Mucosa of rectum (tissue), 2 donors: ENCODE measurements at regions not wholly inside any gene's neighbourhood (a gene's known extent, or its start where the extent isn't known, plus 50 kb on each side); places are given as distances from the start of the nearest gene placed in this dataset.
"Not testable (repeated sequence)": the region's sequence is repeated elsewhere in the genome, so short reads cannot be mapped to it uniquely, and the experiment has no call there.

Experiments used
- H3K27ac ChIP-seq, 2 donors: one replicate each; pipeline ENCODE4 v1.7.0; 2013; ENCODE audit warnings: inconsistent platforms in 2 of 2, low read depth in 2 of 2, low read length in 2 of 2
- H3K27me3 ChIP-seq, 2 donors: one replicate each; pipeline ENCODE4 v1.7.0; 2013; ENCODE audit warnings: low read length in 2 of 2; ENCODE audit not compliant: control insufficient read depth in 2 of 2, insufficient read depth in 2 of 2
- H3K36me3 ChIP-seq, 2 donors: one replicate each; pipeline ENCODE4 v1.7.0; 2013; ENCODE audit warnings: low read length in 2 of 2; ENCODE audit not compliant: control insufficient read depth in 2 of 2, insufficient read depth in 2 of 2
- H3K4me1 ChIP-seq, 2 donors: one replicate each; pipeline ENCODE4 v1.7.0; 2013; ENCODE audit warnings: low read length in 2 of 2, mild to moderate bottlenecking in 1 of 2; ENCODE audit not compliant: control insufficient read depth in 2 of 2, insufficient read depth in 2 of 2
- H3K4me3 ChIP-seq, 2 donors: one replicate each; pipeline ENCODE4 v1.7.0; 2013; ENCODE audit warnings: low read length in 2 of 2
- H3K9ac ChIP-seq, 2 donors: one replicate each; pipeline ENCODE4 v1.7.0; 2013; ENCODE audit warnings: low read length in 2 of 2, low read depth in 1 of 2, mild to moderate bottlenecking in 1 of 2
- H3K9me3 ChIP-seq, 2 donors: one replicate each; pipeline ENCODE4 v1.7.0; 2013; ENCODE audit warnings: low read length in 2 of 2; ENCODE audit not compliant: control insufficient read depth in 2 of 2
- donor health status: healthy.
- donor health status: Normal muscosa, but diverticular disease.

- Histone ChIP-seq H3K27me3 (no peaks in the 10 kb centered on the region), H3K4me1 (no peaks in the 10 kb centered on the region), H3K36me3 (no peaks in the 10 kb centered on the region), H3K9ac (no peak overlapping the region), H3K9me3 (no peaks in the 10 kb centered on the region), H3K27ac (no peak overlapping the region), H3K4me3 (no peak overlapping the region)
Observed at GRCh38 chr5:162641142-162641813, 573.7 kb downstream of the GABRG2 start.

- no peaks in the 10 kb centered on the region for H3K4me1 ChIP-seq
- H3K36me3 ChIP-seq, result no peaks in the 10 kb centered on the region
- no peaks in the 10 kb centered on the region for H3K27me3 ChIP-seq
- peaks cover 0 to 3% of the 10 kb centered on the region in 2 donors for H3K9me3 ChIP-seq
- no peak overlapping the region for H3K9ac ChIP-seq
- H3K27ac ChIP-seq, result no peak overlapping the region
- no peak overlapping the region for H3K4me3 ChIP-seq
Observed at GRCh38 chr5:162654661-162655405, 587.3 kb downstream of the GABRG2 start.

GRCh38 chr5:162657076-162657475 is 589.5 kb downstream of the GABRG2 start:
- Histone ChIP-seq H3K27me3 (no peaks in the 10 kb centered on the region), H3K4me1 (no peaks in the 10 kb centered on the region), H3K27ac (no peak overlapping the region), H3K9ac (no peak overlapping the region), H3K4me3 (no peak overlapping the region), H3K9me3 (no peaks in the 10 kb centered on the region), H3K36me3 (no peaks in the 10 kb centered on the region)

GRCh38 chr5:162664846-162665245 is 597.3 kb downstream of the GABRG2 start:
- no peaks in the 10 kb centered on the region for H3K27me3 ChIP-seq
- no peaks in the 10 kb centered on the region for H3K9me3 ChIP-seq
- H3K27ac ChIP-seq, result no peak overlapping the region
- H3K9ac ChIP-seq, result no peak overlapping the region
- H3K4me1 ChIP-seq, result no peaks in the 10 kb centered on the region
- H3K36me3 ChIP-seq, result no peaks in the 10 kb centered on the region
- no peak overlapping the region for H3K4me3 ChIP-seq

- H3K27me3 ChIP-seq, result no peaks in the 10 kb centered on the region
- no peak overlapping the region for H3K9ac ChIP-seq
- no peaks in the 10 kb centered on the region for H3K4me1 ChIP-seq
- no peak overlapping the region for H3K27ac ChIP-seq
- no peak overlapping the region for H3K4me3 ChIP-seq
- no peaks in the 10 kb centered on the region for H3K36me3 ChIP-seq
- no peaks in the 10 kb centered on the region for H3K9me3 ChIP-seq
Observed at GRCh38 chr5:162668926-162669325, 601.4 kb downstream of the GABRG2 start.

GRCh38 chr5:162672061-162672460 is 604.5 kb downstream of the GABRG2 start:
- no peaks in the 10 kb centered on the region for H3K36me3 ChIP-seq
- H3K4me1 ChIP-seq, result no peaks in the 10 kb centered on the region
- H3K4me3 ChIP-seq, result no peak overlapping the region
- H3K27me3 ChIP-seq, result no peaks in the 10 kb centered on the region
- no peak overlapping the region for H3K27ac ChIP-seq
- H3K9ac ChIP-seq, result no peak overlapping the region
- H3K9me3 ChIP-seq, result no peaks in the 10 kb centered on the region

GRCh38 chr5:162683284-162683683 is 615.7 kb downstream of the GABRG2 start:
- Histone ChIP-seq H3K27me3 (no peaks in the 10 kb centered on the region), H3K27ac (peak overlapping the region; percentile 71 to 72), H3K4me3 (no peak overlapping the region), H3K9me3 (no peaks in the 10 kb centered on the region), H3K9ac (no peak overlapping the region), H3K36me3 (no peaks in the 10 kb centered on the region), H3K4me1 (peaks cover 7 to 18% of the 10 kb centered on the region in 2 donors)

GRCh38 chr5:162684145-162684544 is 616.6 kb downstream of the GABRG2 start:
- H3K27ac ChIP-seq, result peak overlapping the region; percentile 56 to 71

GRCh38 chr5:162685302-162685701 is 617.7 kb downstream of the GABRG2 start:
- H3K4me1 ChIP-seq, result peaks cover 7 to 18% of the 10 kb centered on the region in 2 donors
- no peak overlapping the region for H3K9ac ChIP-seq
- no peak overlapping the region for H3K27ac ChIP-seq
- no peak overlapping the region for H3K4me3 ChIP-seq
- no peaks in the 10 kb centered on the region for H3K27me3 ChIP-seq
- no peaks in the 10 kb centered on the region for H3K9me3 ChIP-seq
- no peaks in the 10 kb centered on the region for H3K36me3 ChIP-seq

More at GRCh38 chr5:162684145-162684544, 616.6 kb downstream of the GABRG2 start:
- Histone ChIP-seq H3K27me3 (no peaks in the 10 kb centered on the region), H3K4me3 (no peak overlapping the region), H3K4me1 (peaks cover 7 to 18% of the 10 kb centered on the region in 2 donors), H3K9ac (no peak overlapping the region), H3K9me3 (no peaks in the 10 kb centered on the region), H3K36me3 (no peaks in the 10 kb centered on the region)

GRCh38 chr5:162696272-162696671 is 628.7 kb downstream of the GABRG2 start:
- not testable (repeated sequence) for H3K9ac ChIP-seq

More at GRCh38 chr5:162696272-162696671, 628.7 kb downstream of the GABRG2 start:
- not testable (repeated sequence) for H3K4me3 ChIP-seq, H3K27ac ChIP-seq, H3K9me3 ChIP-seq, H3K27me3 ChIP-seq, H3K4me1 ChIP-seq, H3K36me3 ChIP-seq
